IMR-90 (cell line): ENCODE measurements at regions not wholly inside any gene's neighbourhood (a gene's known extent, or its start where the extent isn't known, plus 50 kb on each side); places are given as distances from the start of the nearest gene placed in this dataset.

Source experiments
- ATAC-seq: fragments of 200-7000 bp; cut with Tn5 transposase; 2 replicates; pipeline ENCODE4 v1.9.1; 2020; ENCODE audit warnings: low read depth, mild to moderate bottlenecking, moderate library complexity
- BruUV-seq: library from RNA; stranded (reverse); fragments of 400-500 nt; replicated peaks from 2 replicates; lab custom pipeline; 2021; lab: Mats Ljungman, UMichigan
- CTCF ChIA-PET: fragments of 300-600 bp; formaldehyde crosslinking; extraction: SDS; loops from one replicate; lab custom pipeline; 2021; ENCODE audit warnings: antibody characterized with exemption; lab: Yijun Ruan, JAX
- POLR2A ChIA-PET: fragments of 300-600 bp; sonication (Branson Sonifier 250); formaldehyde crosslinking; loops from one replicate; lab custom pipeline; 2022; ENCODE audit warnings: antibody characterized with exemption; ENCODE audit not compliant: unreplicated experiment; lab: Charles Lee
- DNase-seq: peaks from one replicate; pipeline ENCODE4 v3.0.0; 2013
- H2AFZ ChIP-seq: replicated peaks from 2 replicates; pipeline ENCODE3; 2013; ENCODE audit warnings: low read length, mild to moderate bottlenecking; ENCODE audit not compliant: poor library complexity
- H2AK5ac ChIP-seq: 2 replicates; pipeline ENCODE4 v1.6.1; 2013; ENCODE audit warnings: low read depth, low read length, inconsistent platforms
- H2AK9ac ChIP-seq: replicated peaks from 2 replicates; pipeline ENCODE3; 2013; ENCODE audit warnings: mild to moderate bottlenecking, low read depth, low read length, moderate library complexity; ENCODE audit not compliant: poor library complexity
- H2BK120ac ChIP-seq: 2 replicates; pipeline ENCODE4 v1.6.1; 2013; ENCODE audit warnings: low read depth, low read length, inconsistent platforms
- H2BK15ac ChIP-seq: 3 replicates; pipeline ENCODE4 v1.6.1; 2013; ENCODE audit warnings: low read depth, low read length, inconsistent platforms
- H2BK20ac ChIP-seq: 2 replicates; pipeline ENCODE4 v1.6.1; 2013; ENCODE audit warnings: low read depth, mild to moderate bottlenecking, inconsistent platforms, low read length, moderate library complexity
- H2BK5ac ChIP-seq: 2 replicates; pipeline ENCODE4 v1.6.1; 2013; ENCODE audit warnings: mild to moderate bottlenecking, low read depth, low read length, inconsistent platforms; ENCODE audit not compliant: poor library complexity, severe bottlenecking
- H3K14ac ChIP-seq: replicated peaks from 2 replicates; pipeline ENCODE4 v1.6.1; 2013; ENCODE audit warnings: low read depth, low read length, inconsistent platforms
- H3K18ac ChIP-seq: 2 replicates; pipeline ENCODE4 v1.6.1; 2013; ENCODE audit warnings: low read depth, low read length, control low read depth
- H3K23ac ChIP-seq: 2 replicates; pipeline ENCODE4 v1.6.1; 2013; ENCODE audit warnings: low read depth, low read length, inconsistent platforms
- H3K27ac ChIP-seq: 2 replicates; pipeline ENCODE4 v1.5.1; 2013; ENCODE audit warnings: mild to moderate bottlenecking, control low read depth, low read length; ENCODE audit not compliant: insufficient read depth
- H3K27me3 ChIP-seq: 2 replicates; pipeline ENCODE4 v1.6.1; 2013; ENCODE audit warnings: low read length; ENCODE audit not compliant: control insufficient read depth, insufficient read depth
- H3K36me3 ChIP-seq: 2 replicates; pipeline ENCODE4 v1.6.1; 2013; ENCODE audit warnings: low read length, mixed read lengths; ENCODE audit not compliant: control insufficient read depth, insufficient read depth
- H3K4ac ChIP-seq: 2 replicates; pipeline ENCODE4 v1.6.1; 2013; ENCODE audit warnings: low read depth, low read length, inconsistent platforms
- H3K4me1 ChIP-seq: 2 replicates; pipeline ENCODE4 v1.6.1; 2013; ENCODE audit warnings: low read length, mixed read lengths; ENCODE audit not compliant: control insufficient read depth, insufficient read depth
- H3K4me2 ChIP-seq: 2 replicates; pipeline ENCODE4 v1.6.1; 2013; ENCODE audit warnings: low read depth, mild to moderate bottlenecking, control low read depth, low read length, moderate library complexity
- H3K4me3 ChIP-seq: 2 replicates; pipeline ENCODE4 v1.5.1; 2013; ENCODE audit warnings: low read depth, mild to moderate bottlenecking, control low read depth, low read length, moderate library complexity; ENCODE audit not compliant: insufficient read depth
- H3K56ac ChIP-seq: 2 replicates; pipeline ENCODE4 v1.6.1; 2013; ENCODE audit warnings: low read length, inconsistent platforms; ENCODE audit not compliant: insufficient read depth; ENCODE audit errors: extremely low read depth
- H3K79me1 ChIP-seq, 2 experiments: 2 replicates each; pipeline ENCODE4 v1.6.1; 2013; ENCODE audit warnings: low read length in 2 of 2, inconsistent platforms in 1 of 2, low read depth in 1 of 2
- H3K9ac ChIP-seq: 2 replicates; pipeline ENCODE4 v1.6.1; 2013; ENCODE audit warnings: low read depth, low read length, control low read depth
- H3K9me1 ChIP-seq: 2 replicates; pipeline ENCODE4 v1.6.1; 2013; ENCODE audit warnings: low read length, inconsistent platforms; ENCODE audit not compliant: insufficient read depth
- H3K9me3 ChIP-seq: 2 replicates; pipeline ENCODE4 v1.6.1; 2013; ENCODE audit warnings: low read length; ENCODE audit not compliant: control insufficient read depth, insufficient read depth
- H4K20me1 ChIP-seq: 2 replicates; pipeline ENCODE4 v1.6.1; 2013; ENCODE audit warnings: low read length, inconsistent platforms; ENCODE audit not compliant: insufficient read depth
- H4K5ac ChIP-seq: 2 replicates; pipeline ENCODE4 v1.6.1; 2013; ENCODE audit warnings: mild to moderate bottlenecking, low read depth, low read length, control low read depth
- H4K8ac ChIP-seq, 2 experiments: 2 replicates each; pipeline ENCODE4 v1.6.1; 2013; ENCODE audit warnings: low read depth in 2 of 2, low read length in 2 of 2, control low read depth in 1 of 2, inconsistent platforms in 1 of 2
- H4K91ac ChIP-seq: 2 replicates; pipeline ENCODE4 v1.6.1; 2013; ENCODE audit warnings: low read depth, low read length, inconsistent platforms; ENCODE audit not compliant: insufficient read depth
- CTCF ChIP-seq: conservative IDR thresholded peaks from 2 replicates; pipeline ENCODE4 v1.5.1; 2012; ENCODE audit warnings: mild to moderate bottlenecking, low read depth, low read length, improper control_type of control experiment
- FOS ChIP-seq: fragments of 150-350 bp; IDR thresholded peaks from 2 replicates; pipeline ENCODE4 v1.6.1; 2016; ENCODE audit warnings: low read depth, low read length
- MAFK ChIP-seq: IDR thresholded peaks from 2 replicates; pipeline ENCODE4 v1.6.1; 2012; ENCODE audit warnings: low read depth, low read length, improper control_type of control experiment
- MAZ ChIP-seq: IDR thresholded peaks from 2 replicates; pipeline ENCODE4 v1.6.1; 2012; ENCODE audit warnings: low read depth, mild to moderate bottlenecking, low read length, improper control_type of control experiment, moderate library complexity, borderline replicate concordance
- NFE2L2 ChIP-seq: fragments of 150-350 bp; IDR thresholded peaks from 2 replicates; pipeline ENCODE4 v1.6.1; 2016; ENCODE audit warnings: low read depth, mild to moderate bottlenecking, low read length
- POLR2A ChIP-seq: IDR thresholded peaks from 2 replicates; pipeline ENCODE4 v1.6.1; 2012; ENCODE audit warnings: mild to moderate bottlenecking, low read depth, low read length
- RAD21 ChIP-seq: IDR thresholded peaks from 2 replicates; pipeline ENCODE4 v1.6.1; 2012; ENCODE audit warnings: low read length, improper control_type of control experiment
- RFX5 ChIP-seq: IDR thresholded peaks from 2 replicates; pipeline ENCODE4 v1.8.0; 2012; ENCODE audit warnings: low read depth, mild to moderate bottlenecking, low read length, moderate library complexity
- WGBS, 2 experiments: methylation state at CpG; one replicate each; pipeline versions ENCODE4 v1.1.5 to v1.1.7; 2013; ENCODE audit warnings: missing lambda C conversion rate in 2 of 2; ENCODE audit not compliant: insufficient read length in 1 of 2; ENCODE audit errors: extremely low coverage in 2 of 2; 5-methylcytosine and 5-hydroxymethylcytosine counted together
- dilution Hi-C: fragments of 300-500 bp; cut with HindIII; formaldehyde crosslinking; loops from one replicate; pipeline ENCODE4 v1.14.3; 2018; ENCODE audit warnings: low sequenced_read_pairs; ENCODE audit not compliant: unreplicated experiment
- in situ Hi-C: fragments of 300-500 bp; cut with MboI; formaldehyde crosslinking; loops from 3 replicates; pipeline ENCODE4 v1.14.3; 2019; ENCODE audit warnings: low sequenced_read_pairs, inconsistent platforms, mixed read lengths
- intact Hi-C: fragments of 100-400 bp; cut with micrococcal nuclease; formaldehyde crosslinking; loops from 2 replicates; pipeline ENCODE4 v1.10.0; 2022

- Histone ChIP-seq H2AK9ac (no peak overlapping the region), H3K4me1 (no peaks in the 10 kb centered on the region), H4K20me1 (no peaks in the 10 kb centered on the region), H3K18ac (no peak overlapping the region), H3K9me3 (peaks cover 4% of the 10 kb centered on the region; the same call in 1 of the 2 replicates), H3K9me1 (no peaks in the 10 kb centered on the region), H3K4me2 (no peak overlapping the region), H2BK120ac (no peak overlapping the region), H3K36me3 (no peaks in the 10 kb centered on the region), H3K27ac (no peak overlapping the region), H3K4ac (no peak overlapping the region), H2AFZ (no peak overlapping the region), H3K4me3 (no peak overlapping the region), H4K5ac (no peak overlapping the region), H3K9ac (no peak overlapping the region), H3K14ac (no peak overlapping the region), H4K8ac (no peak overlapping the region), H2BK15ac (no peak overlapping the region), H3K23ac (no peak overlapping the region), H3K27me3 (no peaks in the 10 kb centered on the region), H2BK5ac (no peak overlapping the region), H2AK5ac (no peak overlapping the region), H2BK20ac (no peak overlapping the region), H3K79me1 (no peaks in the 10 kb centered on the region), H3K56ac (no peak overlapping the region), H4K91ac (no peak overlapping the region)
- CTCF ChIA-PET = no interaction called here
- BruUV-seq = no TSS peak
- POLR2A ChIA-PET = no interaction called here
- in situ Hi-C loops (no loop called here), dilution Hi-C loops (no loop called here), intact Hi-C loops (no loop called here)
- WGBS, 2 experiments = no CpG with 5 or more reads among the region's 1 CpG
- no peak for TF ChIP-seq RAD21
- no peak for TF ChIP-seq MAFK
- TF ChIP-seq POLR2A = no peak
- TF ChIP-seq CTCF = no peak
- TF ChIP-seq FOS = no peak
- TF ChIP-seq MAZ = no peak
- TF ChIP-seq RFX5 = no peak
- no peak for TF ChIP-seq NFE2L2
- ATAC-seq = no peak
- DNase-seq = no peak
Observed at GRCh38 chr7:91710881-91711280, 169.6 kb downstream of the MTERF1 start.
